AG08396 (cell line): ENCODE measurements at regions not wholly inside any gene's neighbourhood (a gene's known extent, or its start where the extent isn't known, plus 50 kb on each side); places are given as distances from the start of the nearest gene placed in this dataset.
A peak's percentile ranks its signal among the peaks of the same experiment; 100 is the strongest.

Experiments
- DNase-seq: peaks from one replicate; pipeline ENCODE4 v3.0.0; 2012; ENCODE audit warnings: low spot score, mixed read lengths

- no peak for DNase-seq
Measured at GRCh38 chr1:234756857-234757256, 146.9 kb upstream of the IRF2BP2 start.

- DNase-seq, result no peak
Measured at GRCh38 chr1:234756066-234756774, 146.2 kb upstream of the IRF2BP2 start.

- DNase-seq, result peak; percentile 79
Measured at GRCh38 chr1:234755449-234755863, 145.5 kb upstream of the IRF2BP2 start.

GRCh38 chr1:234753979-234754378, 144.0 kb upstream of the IRF2BP2 start:
- DNase-seq, result no peak

- DNase-seq, result no peak
Measured at GRCh38 chr1:234752927-234753326, 142.9 kb upstream of the IRF2BP2 start.

GRCh38 chr1:234751678-234752077, 141.7 kb upstream of the IRF2BP2 start:
- DNase-seq, result no peak

- no peak for DNase-seq
Measured at GRCh38 chr1:234750922-234751627, 141.1 kb upstream of the IRF2BP2 start.

GRCh38 chr1:234748713-234749112, 138.7 kb upstream of the IRF2BP2 start:
- DNase-seq, result no peak

- DNase-seq, result no peak
Measured at GRCh38 chr1:234748066-234748465, 138.1 kb upstream of the IRF2BP2 start.

GRCh38 chr1:234746798-234747196, 136.8 kb upstream of the IRF2BP2 start:
- no peak for DNase-seq

- DNase-seq, result peak; percentile 16
Measured at GRCh38 chr1:234745844-234746797, 136.1 kb upstream of the IRF2BP2 start.

GRCh38 chr1:234745276-234745675, 135.3 kb upstream of the IRF2BP2 start:
- no peak for DNase-seq

- peak; percentile 18 for DNase-seq
Measured at GRCh38 chr1:234743791-234744611, 134.0 kb upstream of the IRF2BP2 start.

- DNase-seq, result no peak
Measured at GRCh38 chr1:234742622-234743021, 132.6 kb upstream of the IRF2BP2 start.

- no peak for DNase-seq
Measured at GRCh38 chr1:234737967-234738314, 128.0 kb upstream of the IRF2BP2 start.

- DNase-seq, result no peak
Measured at GRCh38 chr1:234735916-234736315, 125.9 kb upstream of the IRF2BP2 start.

- DNase-seq, result no peak
Measured at GRCh38 chr1:234735476-234735875, 125.5 kb upstream of the IRF2BP2 start.

- DNase-seq, result no peak
Measured at GRCh38 chr1:234734869-234735268, 124.9 kb upstream of the IRF2BP2 start.

GRCh38 chr1:234734412-234734835, 124.4 kb upstream of the IRF2BP2 start:
- no peak for DNase-seq

- DNase-seq, result no peak
Measured at GRCh38 chr1:234733427-234733826, 123.4 kb upstream of the IRF2BP2 start.

GRCh38 chr1:234732671-234733390, 122.9 kb upstream of the IRF2BP2 start:
- DNase-seq, result no peak
